8988T (cell line): ENCODE measurements at regions not wholly inside any gene's neighbourhood (a gene's known extent, or its start where the extent isn't known, plus 50 kb on each side); places are given as distances from the start of the nearest gene placed in this dataset.

Source experiments
- DNase-seq: peaks from one replicate; pipeline ENCODE4 v3.0.0; 2011

- no peak for DNase-seq
Measured at GRCh38 chr14:101048766-101049165, 145.2 kb upstream of the RTL1 start.

GRCh38 chr14:101049511-101049910 is 146.0 kb upstream of the RTL1 start:
- DNase-seq = no peak

DNA sequence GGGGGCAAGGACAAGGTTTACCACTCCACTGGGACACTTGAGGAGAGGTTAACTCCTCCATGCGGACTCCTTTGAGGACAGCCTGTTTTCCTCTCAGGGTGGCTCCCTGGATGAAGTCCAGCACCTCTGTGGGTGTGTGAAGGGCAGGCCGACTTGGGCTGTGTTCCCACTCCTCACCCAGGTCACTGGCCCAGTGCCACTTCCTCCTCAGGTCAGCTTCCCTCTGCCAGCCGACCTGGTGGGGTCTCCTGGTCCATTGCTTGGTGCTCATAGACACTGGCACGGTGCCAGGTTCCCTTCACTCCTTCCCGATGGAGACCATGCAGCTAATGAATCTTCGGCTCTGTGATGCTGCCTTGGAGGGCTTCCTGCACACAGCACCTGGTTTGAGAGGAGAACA is 146.4 kb upstream of the RTL1 start:
- no peak for DNase-seq

DNA sequence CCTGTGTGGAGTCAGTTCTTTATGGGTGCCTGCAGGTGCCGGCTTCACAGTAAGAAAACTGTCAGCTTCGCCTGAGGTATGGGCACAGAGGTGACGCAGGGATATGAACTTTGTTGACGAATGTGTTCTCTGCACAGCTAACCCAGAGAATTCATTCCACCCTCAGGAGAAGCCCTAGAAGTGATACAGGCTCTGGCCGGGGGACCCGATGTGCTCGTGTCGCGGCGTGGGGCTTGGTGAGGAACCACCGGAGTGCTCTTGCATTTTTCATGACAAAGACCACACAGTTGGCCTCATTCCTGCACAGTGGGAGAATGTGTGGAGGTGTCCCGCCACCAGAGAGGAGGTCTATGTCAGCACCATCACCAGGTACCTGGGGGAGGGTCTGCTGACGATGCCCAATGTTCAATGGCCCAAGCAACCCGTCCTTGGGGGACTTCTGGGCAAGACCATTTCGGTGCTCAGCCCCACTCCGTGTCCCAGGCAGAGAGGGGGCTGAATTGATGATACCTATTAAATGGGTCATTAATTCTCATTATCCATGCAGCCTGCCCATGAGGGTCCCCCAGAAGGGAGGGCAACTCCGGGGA is 147.5 kb upstream of the RTL1 start:
- DNase-seq = no peak

DNA sequence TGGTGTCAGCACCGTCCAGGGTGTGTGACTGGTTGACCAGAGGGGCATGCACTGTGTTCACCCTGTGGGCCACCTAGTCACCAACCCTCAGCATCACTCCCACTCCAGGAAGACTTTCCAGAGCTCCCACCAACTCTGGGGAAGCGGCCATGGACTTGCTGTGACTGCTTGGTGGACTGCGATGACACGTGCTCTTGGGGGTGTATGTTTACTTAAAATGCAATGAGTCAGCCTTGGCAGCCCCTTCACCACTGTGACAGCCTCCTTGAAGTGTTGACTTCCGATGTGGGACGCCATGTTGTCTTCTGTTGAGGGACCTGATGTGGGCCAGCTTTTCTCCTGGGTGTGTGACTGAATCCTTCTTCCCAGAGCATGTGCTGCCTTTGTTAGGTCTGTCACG is 151.1 kb upstream of the RTL1 start:
- DNase-seq = no peak

DNA sequence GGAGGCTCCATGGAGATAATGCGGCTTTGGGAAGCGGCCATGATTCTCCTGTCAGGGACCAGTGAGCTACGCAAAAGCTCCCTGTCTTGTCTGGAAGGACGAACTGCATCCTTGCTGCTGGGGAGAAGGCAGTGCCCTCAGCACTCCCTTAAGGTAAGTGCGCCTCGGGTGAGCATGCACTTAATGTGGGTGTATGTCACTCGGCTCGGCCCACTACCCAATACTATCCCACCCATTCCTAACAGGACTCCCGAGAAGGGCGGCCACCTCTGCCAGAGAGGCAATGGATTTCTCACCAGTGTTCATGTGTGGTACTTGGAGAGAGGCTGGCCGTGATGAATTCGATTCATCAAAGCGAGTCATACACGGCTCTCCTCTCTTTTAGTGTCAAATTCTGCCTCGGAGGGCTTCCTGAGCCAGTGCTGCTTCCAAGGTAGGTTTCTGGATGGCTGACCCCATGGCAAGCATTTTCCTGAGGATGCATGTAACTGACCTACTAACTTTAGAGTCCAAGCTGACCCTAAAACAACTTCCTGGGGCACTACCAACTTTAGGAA is 151.7 kb upstream of the RTL1 start:
- DNase-seq = no peak

GRCh38 chr14:101055776-101056374 is 152.4 kb upstream of the RTL1 start:
- no peak for DNase-seq

GRCh38 chr14:101056446-101056845 is 152.9 kb upstream of the RTL1 start:
- DNase-seq = no peak

DNA sequence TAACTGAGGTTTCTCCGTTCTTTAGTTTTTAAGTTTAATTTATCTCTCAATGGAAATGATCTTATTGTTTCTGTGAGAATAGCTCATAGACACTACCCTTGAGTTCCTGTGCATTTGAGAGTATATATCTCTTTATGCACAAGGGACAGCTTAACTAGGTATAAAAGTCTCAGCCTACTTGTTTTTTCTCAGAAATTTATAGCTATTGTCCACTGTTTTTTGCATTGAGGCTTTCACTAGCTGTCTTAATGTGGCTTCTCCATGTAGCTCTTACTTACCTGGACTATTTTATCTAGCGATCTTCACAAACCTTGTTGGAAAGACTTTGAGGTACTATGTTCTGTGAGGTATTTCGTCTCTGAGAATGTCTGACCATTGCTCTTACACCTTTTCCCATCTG is 153.9 kb upstream of the RTL1 start:
- no peak for DNase-seq

DNA sequence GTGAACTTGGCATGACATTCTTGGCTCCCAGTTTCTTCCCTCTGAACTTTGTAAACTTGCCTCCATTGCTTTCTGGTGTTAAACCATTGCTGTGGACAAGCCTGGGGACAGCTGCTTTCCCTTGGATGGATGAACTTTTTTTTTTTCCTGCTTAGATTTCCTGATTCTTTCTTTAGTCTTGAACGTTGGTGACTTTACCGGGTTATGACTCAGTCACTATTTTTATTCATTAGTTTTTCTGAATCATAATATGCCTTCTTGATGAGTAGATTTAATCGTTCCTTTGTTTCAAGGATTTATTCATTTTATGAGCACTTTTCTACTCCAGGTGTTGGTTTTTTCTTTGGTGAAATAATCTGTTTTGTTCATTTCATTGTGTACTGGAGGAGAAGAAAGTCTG is 155.0 kb upstream of the RTL1 start:
- no peak for DNase-seq

- no peak for DNase-seq
Measured at GRCh38 chr14:101060171-101060601, 156.7 kb upstream of the RTL1 start.

GRCh38 chr14:101061411-101062064 is 158.0 kb upstream of the RTL1 start:
- no peak for DNase-seq

- no peak for DNase-seq
Measured at GRCh38 chr14:101062065-101062450, 158.5 kb upstream of the RTL1 start.

- no peak for DNase-seq
Measured at GRCh38 chr14:101062601-101063000, 159.1 kb upstream of the RTL1 start.

- no peak for DNase-seq
Measured at GRCh38 chr14:101063121-101063520, 159.6 kb upstream of the RTL1 start.

- no peak for DNase-seq
Measured at GRCh38 chr14:101064121-101064661, 160.7 kb upstream of the RTL1 start.

DNA sequence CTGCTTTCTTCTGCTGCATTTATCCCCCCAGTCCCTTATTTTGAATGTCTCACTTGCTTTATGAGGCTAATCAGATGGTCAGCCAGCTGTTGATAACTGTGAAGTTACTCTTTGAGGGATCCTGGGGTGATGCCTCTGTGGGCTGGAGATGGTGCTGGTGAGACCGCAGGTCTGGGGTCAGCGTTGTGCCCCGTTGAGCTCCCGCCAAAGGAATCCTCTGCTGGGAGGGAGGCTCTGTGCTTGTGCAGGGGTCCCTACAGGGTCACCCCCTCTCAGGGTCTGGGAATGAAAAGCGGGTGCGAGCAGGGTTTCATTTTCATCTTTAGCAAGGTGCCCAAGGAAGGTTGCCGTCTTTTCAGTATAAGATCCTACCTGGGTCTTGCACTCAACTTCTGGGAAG is 161.2 kb upstream of the RTL1 start:
- DNase-seq = no peak

- no peak for DNase-seq
Measured at GRCh38 chr14:101065246-101065645, 161.7 kb upstream of the RTL1 start.

GRCh38 chr14:101065696-101066694 is 162.5 kb upstream of the RTL1 start:
- no peak for DNase-seq

GRCh38 chr14:101066826-101067510 is 163.4 kb upstream of the RTL1 start:
- DNase-seq = no peak

- no peak for DNase-seq
Measured at GRCh38 chr14:101068313-101069227, 165.0 kb upstream of the RTL1 start.
